NCI-H1436 treated with DMSO at 0.1 percent for 48 hours (cell line): ENCODE measurements at regions not wholly inside any gene's neighbourhood (a gene's known extent, or its start where the extent isn't known, plus 50 kb on each side); places are given as distances from the start of the nearest gene placed in this dataset.
"Not testable (repeated sequence)": the region's sequence is repeated elsewhere in the genome, so short reads cannot be mapped to it uniquely, and the experiment has no call there.

Source experiments
- DNase-seq: peaks from one replicate; lab custom pipeline; 2025; lab: John Stamatoyannopoulos, UW

DNA sequence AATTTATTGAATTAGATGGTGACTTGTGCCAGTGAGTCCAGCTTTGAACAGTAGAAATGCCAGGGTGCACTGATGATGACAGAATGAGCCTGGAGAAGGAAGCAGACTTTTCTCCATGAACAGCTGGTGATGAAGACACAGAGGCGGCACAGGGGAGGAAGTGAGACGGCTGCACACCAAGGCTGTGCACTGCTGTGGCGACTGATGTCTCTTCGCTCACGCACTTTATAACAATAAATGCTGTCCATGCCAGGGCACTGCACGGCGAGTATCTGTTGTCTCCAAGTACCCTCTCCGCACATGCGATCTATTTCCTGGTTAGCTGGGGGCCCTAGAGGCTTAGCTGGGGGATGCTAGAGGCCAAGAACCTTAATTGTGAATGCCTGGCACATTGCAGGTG is 175.2 kb downstream of the TMEM200C start:
- no peak for DNase-seq

DNA sequence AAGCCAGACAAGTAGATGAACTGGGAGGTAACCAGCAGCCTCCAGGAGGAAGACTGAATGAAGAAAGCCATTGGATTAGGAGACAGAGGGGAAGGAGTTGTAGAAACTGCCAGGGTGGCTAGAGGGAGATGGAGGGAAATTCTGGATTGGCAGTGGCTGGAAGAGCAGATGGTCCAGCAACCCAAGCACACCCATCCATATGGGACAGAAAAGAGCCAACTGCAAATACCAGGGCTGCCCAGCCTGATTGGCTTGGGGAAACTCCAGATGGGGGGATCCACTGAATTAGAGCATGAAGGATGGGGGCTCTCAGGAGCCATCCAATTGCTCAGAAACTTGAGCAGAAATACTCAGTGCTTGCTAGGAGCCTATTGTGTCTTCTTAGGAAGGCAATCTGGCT is 173.5 kb upstream of the EPB41L3 start:
- DNase-seq: no peak

DNA sequence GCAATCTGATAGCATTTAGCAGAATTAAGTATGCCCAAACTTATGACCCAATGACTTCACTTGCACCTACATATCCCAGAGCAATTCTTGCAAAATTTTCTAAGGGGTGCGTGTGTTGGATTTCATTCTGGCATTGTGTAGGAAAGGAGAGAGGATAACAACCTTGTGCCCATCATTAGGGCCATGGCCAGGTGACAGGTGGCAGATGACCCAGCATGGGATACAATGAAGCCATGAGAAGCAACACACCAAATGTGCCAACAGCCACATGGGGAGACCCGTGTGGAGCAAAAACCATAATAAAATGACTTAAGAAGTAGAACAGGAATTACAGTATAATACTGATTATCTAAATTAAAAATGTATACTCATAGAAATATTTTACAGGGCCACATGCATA is 166.9 kb upstream of the EPB41L3 start:
- no peak for DNase-seq

DNA sequence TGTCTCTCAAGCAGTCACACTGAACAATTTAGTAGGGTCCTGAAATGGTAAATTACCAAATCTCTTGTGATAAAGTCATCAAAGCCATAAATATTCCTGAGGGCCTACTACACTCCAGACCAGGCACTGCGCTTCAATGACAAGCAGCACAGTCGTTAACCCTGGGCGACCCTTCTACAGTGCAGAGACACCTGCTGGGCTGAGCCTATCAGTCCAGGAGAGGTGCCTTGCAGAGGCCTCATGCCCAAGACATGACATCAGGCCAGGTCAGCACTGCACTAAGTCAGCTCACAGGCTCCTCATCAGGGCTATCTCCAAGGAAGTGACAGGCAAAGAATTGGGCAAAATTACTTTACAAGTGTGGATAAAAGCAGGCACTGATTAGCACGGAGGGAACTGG is 166.4 kb upstream of the EPB41L3 start:
- DNase-seq: no peak

DNA sequence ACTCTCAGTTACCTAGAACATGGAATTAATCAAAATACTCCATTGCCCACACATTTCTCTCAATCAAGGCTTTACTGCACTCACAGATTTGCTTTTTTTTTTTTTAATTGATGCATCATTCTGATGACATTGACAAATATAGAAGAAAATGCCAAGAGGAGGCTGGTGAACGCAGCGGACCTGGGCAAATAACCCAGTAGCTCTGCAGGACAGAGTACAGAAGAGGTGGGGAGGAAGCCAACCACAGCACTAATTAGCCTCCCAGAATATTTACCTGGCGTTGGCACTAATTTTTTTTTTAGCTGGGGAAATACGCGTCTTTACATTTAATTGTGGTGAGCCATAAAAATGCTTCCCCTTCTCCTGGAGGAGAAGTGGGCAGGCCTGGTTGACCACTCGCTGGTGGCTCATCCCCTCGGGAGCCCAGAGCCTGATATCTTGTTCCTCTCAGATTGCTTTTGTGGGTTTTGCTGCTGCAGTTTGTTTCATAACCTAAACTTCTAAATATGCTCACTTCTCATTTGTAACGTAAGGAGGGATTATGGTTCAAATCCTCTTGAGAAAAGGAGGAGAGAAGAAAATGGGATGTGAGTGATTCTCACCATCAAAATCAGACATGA is 165.8 kb upstream of the EPB41L3 start:
- no peak for DNase-seq

DNA sequence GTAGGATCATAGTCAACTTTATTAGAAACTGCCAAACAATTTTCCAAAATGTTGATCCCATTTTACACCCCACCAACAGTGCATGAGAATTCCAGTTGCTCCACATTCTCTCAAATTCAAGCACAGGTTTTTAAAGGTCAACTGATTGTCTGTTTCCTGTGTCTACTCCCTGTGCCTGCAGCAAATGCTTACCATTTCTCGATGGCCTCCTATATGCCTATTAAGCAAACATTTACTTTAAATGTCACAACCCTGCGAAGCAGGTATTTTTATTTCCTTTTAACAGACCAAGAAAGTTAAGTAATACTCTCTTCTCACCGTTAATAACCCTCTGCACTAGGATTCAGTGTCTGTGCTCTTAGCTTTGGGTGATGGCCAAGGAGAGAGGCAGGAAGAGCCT is 163.8 kb upstream of the EPB41L3 start:
- no peak for DNase-seq

DNA sequence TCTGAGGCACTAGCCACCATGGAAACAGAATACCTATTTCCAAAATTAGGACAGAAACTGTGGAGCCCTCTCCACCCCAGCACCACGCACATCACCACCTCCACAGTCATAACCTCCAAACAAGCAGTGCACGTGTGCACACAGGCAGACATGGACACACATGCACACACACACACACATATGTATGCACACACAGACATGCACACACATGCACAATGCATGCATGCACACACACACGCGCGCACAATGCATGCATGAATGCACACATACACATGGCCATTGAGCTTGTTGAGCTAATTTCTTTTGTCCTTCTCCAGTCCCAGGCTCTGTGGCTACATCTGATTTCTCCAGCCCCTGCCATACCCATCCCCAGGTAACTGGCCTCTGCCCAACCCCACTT is 161.6 kb upstream of the EPB41L3 start:
- no peak for DNase-seq

DNA sequence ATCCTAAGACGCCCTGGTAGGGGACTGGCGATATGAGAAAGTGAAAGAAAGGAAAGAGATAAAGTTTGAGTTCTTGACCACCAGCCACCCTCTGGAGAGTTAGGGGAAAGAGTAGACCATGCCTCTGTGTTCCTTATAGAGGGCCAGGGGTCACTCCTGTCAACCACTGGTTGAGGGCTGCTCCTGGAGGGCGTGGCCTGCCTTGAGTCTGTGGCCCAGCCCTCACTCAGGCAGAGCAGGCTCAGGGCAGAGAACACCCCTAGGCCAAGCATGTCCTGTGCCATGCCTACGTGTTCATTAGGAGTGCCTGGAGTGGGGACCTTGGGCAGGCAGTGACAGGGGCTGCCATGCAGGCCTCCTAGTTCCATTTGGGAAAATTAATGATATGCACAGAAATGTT is 161.1 kb upstream of the EPB41L3 start:
- no peak for DNase-seq

DNA sequence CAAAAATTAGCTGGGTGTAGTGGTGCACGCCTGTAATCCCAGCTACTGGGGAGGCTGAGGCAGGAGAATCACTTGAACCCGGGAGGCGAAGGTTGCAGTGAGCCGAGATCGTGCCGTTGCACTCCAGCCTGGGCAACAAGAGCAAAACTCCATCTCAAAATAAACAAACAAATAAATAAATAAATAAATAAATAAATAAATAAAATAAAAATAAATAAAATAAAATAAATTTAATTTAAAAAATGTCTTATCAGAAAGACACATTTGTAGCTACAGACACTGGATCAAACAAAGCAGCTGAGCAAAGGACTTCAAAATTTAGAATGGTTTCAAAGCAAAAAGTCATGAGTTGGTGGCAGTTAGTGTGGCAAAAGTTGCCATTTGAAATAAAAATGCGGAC is 158.2 kb upstream of the EPB41L3 start:
- not testable (repeated sequence) for DNase-seq

DNA sequence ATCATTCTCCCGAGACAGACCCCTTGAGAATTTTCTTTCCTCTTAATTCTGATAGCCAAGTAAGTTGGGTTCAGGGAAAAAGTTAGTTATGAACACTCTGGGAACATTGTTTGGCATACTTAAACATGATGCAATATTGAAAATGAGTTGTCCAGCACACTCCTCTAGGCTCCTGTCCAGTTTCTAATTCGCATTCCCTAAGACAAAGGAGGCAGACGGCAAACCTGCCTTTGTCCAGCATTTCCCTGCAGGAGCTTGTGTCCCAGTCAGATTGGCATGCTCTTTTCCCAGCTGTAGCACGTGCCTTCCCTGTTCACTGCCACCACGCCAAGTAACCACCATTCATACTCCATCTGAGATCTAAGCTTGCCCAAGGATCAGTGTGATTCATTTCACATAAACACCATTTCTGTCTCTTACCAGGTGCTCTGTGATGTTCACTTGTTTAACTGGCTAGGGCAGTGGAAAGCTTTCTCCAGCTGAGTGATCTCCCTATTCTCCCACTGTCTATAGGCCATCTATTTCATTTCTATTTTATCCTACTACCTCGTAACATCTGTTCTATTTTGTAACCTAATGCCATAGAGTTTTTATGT is 150.0 kb upstream of the EPB41L3 start:
- DNase-seq: no peak

DNA sequence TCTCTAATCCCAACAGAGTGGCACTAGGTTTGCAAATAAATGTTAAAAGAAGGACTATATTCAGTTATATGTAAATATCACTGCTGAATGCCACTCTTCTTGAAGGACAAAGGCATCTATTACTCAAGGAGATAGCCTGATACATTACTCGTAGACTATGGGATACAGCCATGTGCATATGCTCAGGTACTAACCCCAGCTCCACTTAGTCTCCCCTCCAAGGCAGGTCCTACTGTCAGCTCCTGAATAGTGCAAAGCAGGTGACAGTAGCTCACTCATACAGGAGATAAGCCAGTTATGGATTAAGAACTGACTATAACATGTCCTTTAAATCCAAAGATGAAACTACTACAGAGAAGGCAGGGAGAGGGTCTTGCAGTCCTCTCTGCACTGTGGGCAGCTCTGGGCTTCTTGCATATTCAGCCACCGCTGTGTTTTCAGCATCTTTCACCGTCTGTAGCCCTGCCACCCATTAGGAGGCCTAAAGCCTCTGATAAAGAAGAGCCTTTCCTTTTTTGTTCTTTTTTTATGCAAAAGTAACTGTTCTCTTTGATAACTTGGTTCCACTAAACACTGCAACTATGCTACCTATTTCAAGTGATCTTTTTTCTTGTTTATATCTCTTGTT is 135.1 kb upstream of the EPB41L3 start:
- DNase-seq: no peak

DNA sequence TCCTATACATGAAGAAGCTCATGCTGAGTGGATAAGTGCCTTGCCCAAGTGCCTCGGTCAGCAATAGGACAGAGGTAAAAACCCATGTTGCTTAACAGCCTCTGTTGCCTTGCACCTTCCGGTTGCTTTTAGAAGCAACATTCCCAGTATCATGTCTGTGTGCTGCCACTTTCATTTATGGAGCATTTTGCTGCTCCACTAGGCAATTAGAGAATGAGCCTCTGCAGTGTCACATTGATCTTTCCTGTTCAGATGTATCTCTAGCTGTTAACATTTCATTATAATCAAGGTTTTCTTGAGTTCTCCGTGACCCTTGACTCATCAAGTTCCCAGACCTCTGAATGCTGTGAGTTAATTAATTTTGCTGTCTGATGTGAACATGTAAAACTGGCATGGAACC is 134.5 kb upstream of the EPB41L3 start:
- DNase-seq: no peak

DNA sequence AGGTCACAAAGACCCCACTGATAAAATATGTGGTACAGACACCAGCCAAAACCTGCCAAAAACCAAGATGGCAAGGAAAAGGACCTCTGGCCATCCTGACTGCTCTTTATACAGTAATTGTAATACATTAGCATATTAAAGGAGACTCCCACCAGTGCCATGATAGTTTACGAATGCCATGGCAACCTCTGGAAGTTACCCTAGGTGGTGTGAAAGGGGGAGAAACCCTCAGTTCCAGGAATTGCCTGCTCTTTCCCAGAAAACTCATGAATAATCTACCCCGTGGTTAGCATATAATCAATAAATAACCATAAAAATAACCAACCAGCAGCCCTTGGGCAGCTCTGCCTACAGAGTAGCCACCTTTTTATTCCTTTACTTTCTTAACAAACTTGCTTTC is 129.8 kb upstream of the EPB41L3 start:
- no peak for DNase-seq

DNA sequence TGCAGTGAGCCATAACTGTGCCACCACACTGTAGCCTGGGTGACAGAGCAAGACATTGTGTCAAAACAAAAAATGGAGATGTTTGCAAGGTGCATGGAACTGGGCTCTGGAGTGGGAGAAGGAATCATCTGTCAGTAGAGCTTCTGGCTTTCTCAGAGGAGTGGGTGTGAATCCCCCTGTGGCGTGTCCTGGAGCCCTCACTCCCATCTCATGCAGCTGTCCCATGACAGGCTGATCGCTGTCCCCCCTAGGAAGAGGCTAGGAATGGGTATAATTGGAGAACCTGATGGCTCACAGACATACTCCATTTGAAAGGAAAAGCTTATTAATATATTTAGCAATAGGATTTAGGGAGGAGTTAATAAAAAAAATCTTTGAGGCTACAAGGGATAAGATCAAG is 125.8 kb upstream of the EPB41L3 start:
- no peak for DNase-seq

DNA sequence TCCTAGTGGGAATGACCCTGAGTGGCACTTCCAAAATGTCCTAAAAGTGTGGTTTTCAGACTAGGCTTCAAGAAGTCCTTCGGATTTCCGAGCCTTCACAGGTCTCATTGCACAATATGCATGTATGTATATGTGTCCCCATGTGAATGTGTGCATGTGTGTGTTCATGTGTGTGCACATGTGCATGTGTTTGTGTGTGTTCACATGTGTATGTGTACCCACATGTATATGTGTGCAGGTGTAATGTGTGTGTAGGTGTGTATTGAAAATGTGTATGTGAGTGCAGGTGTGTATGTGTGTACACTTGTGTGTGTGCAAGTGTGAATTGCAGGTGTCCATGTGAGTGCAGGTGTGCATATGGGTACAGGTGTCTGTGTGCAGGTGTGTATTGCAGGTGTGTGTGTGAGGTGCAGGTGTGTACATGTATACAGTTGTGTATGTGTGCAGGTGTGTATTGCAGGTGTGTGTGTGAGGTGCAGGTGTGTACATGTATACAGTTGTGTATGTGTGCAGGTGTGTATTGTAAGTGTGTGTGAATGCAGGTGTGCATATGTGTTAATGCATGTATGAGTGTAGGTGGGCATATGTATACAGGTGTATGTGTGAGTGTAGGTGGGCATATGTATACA is 124.4 kb upstream of the EPB41L3 start:
- DNase-seq: no peak

DNA sequence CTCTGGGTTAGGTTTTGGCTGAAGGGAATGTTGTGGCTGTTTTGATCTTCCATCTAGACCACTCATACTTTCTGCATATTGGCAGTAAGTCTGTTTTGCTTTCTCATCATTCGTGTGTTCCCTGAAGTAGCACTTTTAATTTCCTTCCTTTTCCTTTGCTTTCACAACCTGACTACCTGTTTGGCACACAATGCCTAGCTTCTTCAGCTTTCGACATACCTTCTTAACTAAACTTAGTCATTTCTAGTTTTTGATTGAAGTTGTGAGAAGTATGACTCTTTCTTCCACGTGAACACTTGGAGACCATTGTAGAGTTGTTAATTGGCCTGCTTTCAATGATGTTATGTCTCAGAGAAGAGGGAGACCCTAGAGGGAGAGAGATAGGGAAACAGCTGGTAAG is 123.6 kb upstream of the EPB41L3 start:
- no peak for DNase-seq

DNA sequence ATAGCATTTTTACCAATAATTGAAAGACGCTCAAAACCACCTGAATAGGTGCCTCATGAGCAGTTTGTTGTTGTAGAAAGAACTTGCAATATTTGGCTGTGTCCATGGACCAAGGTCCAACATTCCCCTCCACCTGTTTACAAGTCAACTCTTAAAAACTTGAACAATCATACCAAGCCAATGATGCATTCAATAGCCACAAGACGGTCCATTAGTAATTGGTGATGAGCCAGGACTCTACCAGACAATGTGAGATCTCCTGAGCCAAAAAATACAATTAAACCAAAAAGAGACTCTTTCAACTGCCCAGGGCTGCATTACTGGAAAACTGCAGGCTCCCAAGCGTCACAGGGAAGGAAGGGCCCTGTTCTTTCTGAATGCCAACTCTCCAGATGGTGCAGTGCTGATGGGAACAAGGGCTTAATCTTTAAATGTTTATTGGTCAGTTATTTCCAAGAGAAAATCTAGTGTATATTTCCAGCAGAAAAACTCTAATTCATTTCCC is 118.8 kb upstream of the EPB41L3 start:
- DNase-seq: no peak

DNA sequence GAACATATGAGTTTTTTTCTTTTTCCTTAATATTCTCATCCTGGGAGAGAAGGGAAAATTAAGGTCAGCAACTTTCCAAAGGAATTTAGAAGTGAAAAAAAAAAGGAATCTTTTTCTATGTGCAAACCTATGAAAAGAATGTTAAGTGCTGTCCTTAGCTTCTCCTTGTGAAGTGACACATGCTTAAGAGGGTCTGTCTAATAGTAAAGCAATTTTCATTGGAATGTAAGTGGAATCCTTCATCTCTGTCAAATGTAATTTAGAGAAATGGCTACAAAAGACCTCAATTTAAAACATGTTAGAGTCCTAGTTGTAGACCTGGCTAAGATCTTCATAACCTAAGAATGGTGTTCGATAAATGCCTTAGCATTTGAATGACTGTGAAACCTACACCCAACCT is 117.4 kb upstream of the EPB41L3 start:
- DNase-seq: no peak

DNA sequence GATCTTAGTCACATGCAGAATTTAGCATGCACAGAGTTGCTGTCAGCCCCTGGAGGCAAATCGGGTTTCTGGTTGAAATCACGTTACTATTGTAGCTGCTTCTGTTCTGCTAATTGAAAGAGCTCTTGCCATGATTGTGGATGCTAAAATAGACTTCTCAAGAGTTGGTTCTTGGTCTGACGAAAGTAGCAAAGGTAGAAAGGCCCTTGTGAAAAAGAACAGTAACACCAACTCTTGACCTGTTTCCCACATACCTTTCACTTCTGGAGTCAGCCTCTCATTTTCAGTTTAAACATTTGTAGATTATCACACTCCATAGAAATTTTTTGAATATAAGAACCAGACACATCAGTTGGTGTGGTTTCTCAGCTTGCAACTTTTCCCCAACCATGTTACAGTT is 110.0 kb upstream of the EPB41L3 start:
- DNase-seq: no peak

DNA sequence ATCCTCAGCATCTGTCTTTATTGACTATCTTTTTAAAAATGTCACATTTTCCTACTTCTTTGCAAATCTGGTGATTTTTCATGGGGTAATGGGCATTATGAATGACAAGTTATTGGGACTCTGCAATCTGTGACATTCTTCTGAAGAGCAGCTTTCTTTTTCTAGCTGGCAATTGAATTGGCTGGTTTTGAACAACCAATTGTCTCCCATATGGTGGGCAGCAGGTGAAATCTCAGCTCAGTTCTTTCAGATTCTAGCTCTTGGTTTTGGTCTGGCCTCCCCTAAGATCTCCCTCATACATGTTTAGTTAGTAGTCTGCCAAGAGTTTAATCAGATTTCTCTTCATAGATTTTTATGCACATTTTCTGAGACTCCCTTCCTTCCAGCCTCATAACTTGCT is 107.9 kb upstream of the EPB41L3 start:
- DNase-seq: no peak

DNA sequence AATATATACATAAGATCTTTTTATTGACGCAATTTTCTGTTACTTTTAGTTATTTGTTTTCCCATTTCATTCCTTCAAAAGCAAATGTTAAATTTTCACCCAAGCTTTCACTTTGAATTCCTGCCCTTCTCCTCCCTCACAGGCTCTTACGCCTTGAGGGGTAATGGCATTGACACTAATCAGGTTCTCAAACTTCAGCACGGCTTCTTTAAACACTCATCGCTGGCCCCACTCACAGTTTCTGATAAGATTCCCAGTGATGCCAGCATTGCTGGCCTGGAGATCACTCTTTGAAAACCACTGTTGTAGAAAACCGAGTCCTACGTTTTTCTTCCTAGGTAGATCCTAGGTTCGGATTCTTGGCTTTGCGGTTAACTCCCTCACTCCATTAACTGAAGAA is 105.6 kb upstream of the EPB41L3 start:
- no peak for DNase-seq

DNA sequence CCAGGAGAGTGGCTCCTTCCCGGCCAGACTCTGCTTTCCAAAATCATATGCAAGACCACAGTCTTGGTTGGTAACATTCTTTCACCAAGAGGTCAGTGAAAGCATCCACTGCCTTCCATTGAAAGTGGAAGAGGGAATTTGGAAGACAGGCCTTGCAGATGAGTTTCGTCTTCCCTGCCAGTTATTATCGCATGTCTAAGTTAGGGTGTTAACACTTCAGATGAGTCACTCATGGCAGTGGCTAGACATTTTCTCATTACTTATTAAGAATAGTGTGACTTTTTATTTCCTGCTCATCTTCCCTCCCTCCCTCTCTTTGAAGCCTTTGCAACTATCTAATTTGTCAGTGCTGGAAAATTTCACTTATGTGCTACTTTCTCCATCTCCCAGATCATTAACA is 102.9 kb upstream of the EPB41L3 start:
- no peak for DNase-seq

DNA sequence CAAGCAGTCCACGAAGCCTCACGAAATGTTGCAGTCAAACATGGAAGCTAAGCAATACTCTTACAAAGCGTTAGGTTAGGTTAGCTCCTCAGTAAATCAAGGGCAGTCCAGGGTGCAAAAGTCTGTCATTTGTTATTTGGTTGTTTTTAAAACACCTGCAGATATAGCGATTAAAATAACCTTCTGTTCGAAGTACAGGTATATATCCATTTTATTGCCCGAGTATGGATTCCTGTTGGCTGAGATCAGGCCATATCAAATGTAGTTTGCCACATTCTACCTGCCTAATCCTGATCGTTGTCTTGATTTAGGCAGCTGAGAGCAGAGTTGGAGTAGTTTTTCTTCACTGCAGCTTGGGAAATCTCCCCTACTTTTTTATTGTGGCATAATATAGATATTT is 99.5 kb upstream of the EPB41L3 start:
- DNase-seq: no peak
